HG03520 (cell line): ENCODE measurements at regions not wholly inside any gene's neighbourhood (a gene's known extent, or its start where the extent isn't known, plus 50 kb on each side); places are given as distances from the start of the nearest gene placed in this dataset.

ENCODE experiments used
- ATAC-seq: cut with Tn5 transposase; IDR thresholded peaks from one replicate; pipeline ENCODE4 v1.9.1; 2021; ENCODE audit warnings: mild to moderate bottlenecking, moderate library complexity; ENCODE audit not compliant: unreplicated experiment

GRCh38 chr4:179855469-179855868 is 2387.7 kb upstream of the TENM3 start:
- no peak for ATAC-seq

DNA sequence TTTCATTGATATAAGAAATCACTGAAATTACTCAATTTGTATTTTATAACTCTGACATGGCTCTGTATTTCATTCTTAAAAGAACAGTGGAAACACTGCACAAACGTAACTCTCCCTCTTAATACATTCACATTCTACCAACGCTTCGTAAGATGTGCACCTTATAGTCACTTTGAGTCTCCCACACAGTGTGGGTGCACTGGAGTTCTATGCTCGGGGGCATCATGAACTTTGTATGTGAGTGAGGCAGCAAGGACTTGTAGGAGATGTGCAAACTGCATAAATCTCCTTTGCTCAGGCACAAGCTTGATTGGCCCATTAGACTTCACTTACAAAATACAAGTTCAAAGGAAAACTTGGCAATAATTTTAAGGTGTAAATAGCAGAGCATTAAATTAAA is 2385.0 kb upstream of the TENM3 start:
- no peak for ATAC-seq

DNA sequence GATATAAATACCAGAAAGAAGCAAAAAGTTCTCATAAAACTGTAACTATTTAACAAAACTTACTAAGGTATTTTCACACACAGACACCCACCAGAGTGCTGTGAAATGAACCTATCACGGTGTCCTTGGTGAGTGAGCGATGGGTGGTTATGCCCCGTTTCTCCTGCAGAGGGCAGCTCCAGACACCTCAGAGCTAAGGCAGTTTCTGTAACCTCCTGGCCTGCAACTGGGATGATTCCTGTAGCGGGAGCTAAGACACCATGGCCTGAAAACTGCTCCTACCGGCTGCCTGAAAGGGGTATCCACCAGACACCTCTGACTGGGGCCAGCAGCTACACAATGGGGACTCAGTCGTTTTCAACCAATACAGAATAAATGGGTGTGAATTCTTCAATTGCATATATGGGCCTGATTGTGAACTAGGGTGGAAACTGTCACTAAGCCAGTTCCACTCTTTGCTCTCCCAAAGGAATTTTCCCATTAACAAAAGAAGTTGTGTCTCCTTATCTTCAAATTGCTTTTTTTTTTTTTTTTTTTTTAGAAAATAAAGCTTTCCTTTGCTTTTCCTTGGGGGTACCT is 2375.8 kb upstream of the TENM3 start:
- ATAC-seq: peak; percentile 80

- ATAC-seq: no peak
These were observed 2371.5 kb upstream of the TENM3 start for GRCh38 chr4:179871726-179872125.

DNA sequence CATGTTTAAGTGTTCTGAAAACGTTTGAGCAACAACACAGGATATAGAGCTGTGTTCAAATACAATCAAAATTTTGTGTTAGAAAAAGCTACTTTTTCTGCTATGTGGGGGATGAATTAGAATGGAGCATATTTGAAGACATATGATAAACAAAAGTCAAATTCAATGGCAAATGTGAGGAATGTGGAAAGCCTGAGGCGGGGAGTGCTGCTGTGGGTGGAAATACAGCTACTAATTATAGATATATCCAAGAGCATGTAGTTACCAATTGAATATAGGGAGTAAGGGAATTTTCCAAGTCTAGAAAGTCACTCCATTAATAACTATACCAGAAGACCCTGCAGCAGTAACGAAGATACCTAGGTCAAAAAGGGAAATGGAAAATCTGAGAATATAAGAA is 2370.4 kb upstream of the TENM3 start:
- ATAC-seq: no peak

DNA sequence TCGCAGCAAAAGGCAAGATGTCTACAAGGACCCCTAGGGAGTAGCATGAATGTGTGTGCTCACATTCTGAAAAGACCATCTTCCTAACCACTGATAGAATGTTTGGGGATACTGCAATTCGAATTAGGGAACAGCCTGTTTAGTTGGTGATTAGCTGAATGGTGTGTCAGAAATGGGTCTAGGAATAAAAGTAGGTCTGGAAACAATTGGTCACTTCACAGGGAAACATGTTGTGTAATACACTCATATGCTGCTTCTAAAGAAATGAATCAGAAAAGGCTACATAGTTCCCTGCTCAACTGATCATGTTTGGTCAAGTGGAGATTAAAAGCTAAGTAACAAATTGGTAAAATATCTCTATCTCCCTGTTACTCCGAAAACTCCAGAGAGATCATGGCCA is 2362.4 kb upstream of the TENM3 start:
- ATAC-seq: no peak

- ATAC-seq: no peak
These were observed 2349.0 kb upstream of the TENM3 start for GRCh38 chr4:179894066-179894778.

GRCh38 chr4:179919587-179919986 is 2323.6 kb upstream of the TENM3 start:
- no peak for ATAC-seq

GRCh38 chr4:179927473-179927872 is 2315.7 kb upstream of the TENM3 start:
- no peak for ATAC-seq

DNA sequence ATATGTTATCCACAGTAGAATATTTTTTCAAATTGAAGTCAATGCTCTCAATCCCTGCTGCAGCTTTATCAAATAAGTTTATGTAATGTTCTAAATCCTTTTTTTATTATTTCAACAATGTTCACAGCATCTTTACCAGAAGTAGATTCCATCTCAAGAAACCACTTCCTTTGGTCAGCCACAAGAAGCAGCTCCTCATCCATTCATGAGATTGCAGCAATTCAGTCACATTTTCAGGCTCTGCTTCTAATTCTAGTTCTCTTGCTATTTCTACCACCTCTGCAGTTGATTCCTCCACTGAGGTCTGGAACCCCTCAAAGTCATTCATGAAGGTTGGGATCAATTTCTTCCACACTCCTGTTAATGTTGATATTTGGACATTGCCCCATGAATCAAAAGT is 2301.3 kb upstream of the TENM3 start:
- no peak for ATAC-seq

DNA sequence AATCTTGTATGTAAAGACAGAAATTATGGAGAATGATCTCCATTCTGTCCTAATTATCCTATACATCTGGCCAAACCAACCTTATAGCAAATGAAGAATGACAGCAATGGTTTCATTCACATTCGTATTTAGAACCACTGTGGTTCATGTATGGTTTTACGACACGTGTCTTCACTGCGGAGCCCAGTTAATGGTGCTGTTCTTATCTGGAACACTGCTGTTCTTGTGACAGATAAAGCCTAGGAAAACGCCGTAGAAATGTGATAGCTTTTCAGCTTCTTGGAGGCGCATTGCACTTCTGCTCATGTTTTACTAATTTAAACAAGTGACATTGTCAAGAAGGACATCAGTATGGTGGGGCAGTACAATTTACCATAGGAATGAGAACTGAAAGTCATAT is 2266.4 kb upstream of the TENM3 start:
- no peak for ATAC-seq

DNA sequence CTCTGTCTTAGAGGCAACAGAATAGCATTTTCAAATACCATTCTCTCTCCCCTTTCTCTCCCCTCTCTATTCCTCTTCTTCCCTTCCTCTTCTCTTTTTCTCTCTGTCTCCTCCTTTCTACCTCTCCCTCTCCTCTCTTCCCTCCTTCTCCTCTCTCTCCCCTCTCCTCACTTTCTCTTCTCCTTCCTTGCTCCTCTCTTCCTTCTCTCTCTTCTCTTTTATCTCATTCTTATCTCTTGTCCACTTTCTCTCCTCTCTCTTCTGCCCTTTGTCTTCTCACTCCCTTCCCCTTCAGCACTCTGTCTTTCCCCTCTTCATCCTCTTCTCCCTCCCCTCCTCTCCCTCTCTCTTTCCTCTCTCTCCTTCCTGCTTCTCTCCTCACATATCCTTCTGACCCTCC is 2265.8 kb upstream of the TENM3 start:
- no peak for ATAC-seq

- no peak for ATAC-seq
These were observed 2262.0 kb upstream of the TENM3 start for GRCh38 chr4:179981161-179981560.

- ATAC-seq: peak; percentile 99
These were observed 2253.2 kb upstream of the TENM3 start for GRCh38 chr4:179989975-179990374.

GRCh38 chr4:180009316-180009715 is 2233.9 kb upstream of the TENM3 start:
- no peak for ATAC-seq

GRCh38 chr4:180028682-180029081 is 2214.5 kb upstream of the TENM3 start:
- peak; percentile 78 for ATAC-seq

- ATAC-seq: no peak
These were observed 2211.9 kb upstream of the TENM3 start for GRCh38 chr4:180031330-180031729.

DNA sequence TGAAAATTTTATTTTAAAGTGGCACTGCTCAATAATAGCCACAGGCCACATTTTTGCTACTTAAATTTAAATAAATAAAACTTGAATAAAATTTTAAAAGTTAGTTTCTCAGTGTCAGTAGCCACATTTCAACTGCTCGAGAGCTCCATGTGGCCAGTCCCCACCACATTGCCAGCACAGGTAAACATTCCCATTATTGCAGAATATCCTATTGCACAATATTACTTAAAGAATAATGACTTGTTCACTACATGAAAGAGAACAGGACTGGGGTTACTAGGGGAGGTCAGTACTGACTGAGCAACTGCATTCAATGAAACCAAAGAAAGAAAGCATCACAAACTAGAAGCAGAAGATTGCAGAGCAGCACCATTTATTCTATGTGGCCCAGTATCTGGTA is 2201.6 kb upstream of the TENM3 start:
- ATAC-seq: no peak

- no peak for ATAC-seq
These were observed 2190.6 kb upstream of the TENM3 start for GRCh38 chr4:180052629-180053028.

DNA sequence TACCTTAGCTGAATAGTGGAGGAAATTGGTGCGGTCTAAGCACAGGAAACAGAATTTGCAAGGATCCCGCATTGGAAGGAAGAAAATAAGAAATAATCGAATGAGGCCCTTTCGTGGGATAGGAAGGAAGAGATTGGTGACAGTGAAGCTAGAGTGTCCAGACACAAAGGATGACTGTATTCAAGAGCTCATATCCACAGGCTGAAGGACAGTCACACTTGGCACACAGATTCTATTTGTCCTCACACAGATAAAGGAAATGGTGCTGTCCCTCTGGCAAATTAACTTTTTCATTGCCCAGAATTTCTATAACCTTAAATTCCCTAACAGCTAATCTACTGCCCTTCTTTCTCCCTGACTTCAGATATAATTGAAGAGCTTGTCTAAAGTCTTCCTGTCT is 2188.9 kb upstream of the TENM3 start:
- ATAC-seq: no peak

DNA sequence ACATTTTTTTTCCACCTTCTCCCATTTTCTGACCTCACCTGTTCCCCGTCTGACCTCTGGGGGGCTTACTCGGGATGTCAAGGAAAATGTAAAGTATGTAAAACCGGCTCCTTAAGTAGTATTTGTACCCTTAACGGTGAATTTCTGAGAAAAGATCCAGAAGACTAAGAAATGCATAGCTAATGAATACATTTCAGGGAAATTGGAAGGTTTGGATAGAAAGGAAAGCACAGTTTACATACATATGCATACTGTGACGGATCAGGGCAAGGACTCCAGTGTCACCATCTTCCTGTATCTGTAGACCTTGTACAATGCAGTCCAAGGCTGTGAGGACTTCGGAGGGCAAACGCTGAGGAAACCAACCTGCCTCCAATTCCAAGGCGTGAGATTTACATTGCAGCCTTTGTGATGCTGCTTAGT is 2185.9 kb upstream of the TENM3 start:
- no peak for ATAC-seq

- no peak for ATAC-seq
These were observed 2185.1 kb upstream of the TENM3 start for GRCh38 chr4:180057891-180058671.
